ENCODE measurements at regions not wholly inside any gene's neighbourhood (a gene's known extent, or its start where the extent isn't known, plus 50 kb on each side); places are given as distances from the start of the nearest gene placed in this dataset.
"Not testable (repeated sequence)": the region's sequence is repeated elsewhere in the genome, so short reads cannot be mapped to it uniquely, and the experiment has no call there.

GRCh38 chr2:237196866-237197618, 111.4 kb downstream of the COPS8 start:
- no peak for DNase-seq

GRCh38 chr2:237198164-237198855, 112.6 kb downstream of the COPS8 start:
- DNase-seq = no peak

GRCh38 chr2:237199082-237199481, 113.4 kb downstream of the COPS8 start:
- DNase-seq = no peak

GRCh38 chr2:237199577-237199976, 113.9 kb downstream of the COPS8 start:
- DNase-seq = no peak

GRCh38 chr2:237200462-237200861, 114.8 kb downstream of the COPS8 start:
- no peak for DNase-seq

GRCh38 chr2:237201461-237202287, 116.0 kb downstream of the COPS8 start:
- no peak for DNase-seq

- DNase-seq = no peak
Observed at GRCh38 chr2:237202288-237203030, 116.8 kb downstream of the COPS8 start.

- no peak for DNase-seq
Observed at GRCh38 chr2:237205043-237205541, 119.4 kb downstream of the COPS8 start.

- no peak for DNase-seq
Observed at GRCh38 chr2:237205561-237205971, 119.9 kb downstream of the COPS8 start.

GRCh38 chr2:237207646-237208045, 122.0 kb downstream of the COPS8 start:
- no peak for DNase-seq

GRCh38 chr2:237208373-237209260, 122.9 kb downstream of the COPS8 start:
- DNase-seq = no peak

- no peak for DNase-seq
Observed at GRCh38 chr2:237209885-237210284, 124.2 kb downstream of the COPS8 start.

- DNase-seq = no peak
Observed at GRCh38 chr2:237210297-237210696, 124.6 kb downstream of the COPS8 start.

GRCh38 chr2:237210763-237211162, 125.1 kb downstream of the COPS8 start:
- DNase-seq = no peak

- not testable (repeated sequence) for DNase-seq
Observed at GRCh38 chr2:237212356-237213279, 126.9 kb downstream of the COPS8 start.

- DNase-seq = no peak
Observed at GRCh38 chr2:237213315-237214022, 127.8 kb downstream of the COPS8 start.

GRCh38 chr2:237214030-237214675, 128.5 kb downstream of the COPS8 start:
- DNase-seq = no peak

- DNase-seq = no peak
Observed at GRCh38 chr2:237214963-237215362, 129.3 kb downstream of the COPS8 start.

GRCh38 chr2:237217995-237218616, 132.4 kb downstream of the COPS8 start:
- no peak for DNase-seq

All from activated CD4-positive, alpha-beta T cell treated with anti-CD3 and anti-CD28 coated beads for 4 hours (primary cell).